EL (cell line): ENCODE measurements at regions not wholly inside any gene's neighbourhood (a gene's known extent, or its start where the extent isn't known, plus 50 kb on each side); places are given as distances from the start of the nearest gene placed in this dataset.
A peak's percentile ranks its signal among the peaks of the same experiment; 100 is the strongest.

ENCODE experiments used
- DNase-seq: peaks from one replicate; pipeline ENCODE4 v3.0.0-alpha.2; 2016

DNA sequence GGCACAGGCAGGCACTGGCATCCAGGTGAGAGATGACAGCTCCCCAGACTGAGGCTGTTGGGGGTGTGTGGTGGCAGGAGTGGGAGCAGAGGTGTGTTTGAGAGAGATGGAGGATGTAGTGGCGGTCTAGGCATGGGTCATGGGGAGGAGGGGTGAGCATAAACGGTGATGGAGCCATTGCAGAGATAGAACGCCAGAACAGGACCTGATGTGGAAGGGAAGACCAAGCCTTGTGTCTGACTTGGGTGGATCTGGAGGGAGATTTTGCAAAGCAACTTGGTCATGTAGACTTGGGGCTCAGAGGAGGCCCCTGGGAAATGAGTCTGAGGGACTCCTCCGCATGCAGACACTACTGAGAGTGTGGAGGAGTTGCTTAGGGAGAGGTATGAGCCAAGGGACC, 50.0 kb upstream of the CLDN5 start:
- no peak for DNase-seq

DNA sequence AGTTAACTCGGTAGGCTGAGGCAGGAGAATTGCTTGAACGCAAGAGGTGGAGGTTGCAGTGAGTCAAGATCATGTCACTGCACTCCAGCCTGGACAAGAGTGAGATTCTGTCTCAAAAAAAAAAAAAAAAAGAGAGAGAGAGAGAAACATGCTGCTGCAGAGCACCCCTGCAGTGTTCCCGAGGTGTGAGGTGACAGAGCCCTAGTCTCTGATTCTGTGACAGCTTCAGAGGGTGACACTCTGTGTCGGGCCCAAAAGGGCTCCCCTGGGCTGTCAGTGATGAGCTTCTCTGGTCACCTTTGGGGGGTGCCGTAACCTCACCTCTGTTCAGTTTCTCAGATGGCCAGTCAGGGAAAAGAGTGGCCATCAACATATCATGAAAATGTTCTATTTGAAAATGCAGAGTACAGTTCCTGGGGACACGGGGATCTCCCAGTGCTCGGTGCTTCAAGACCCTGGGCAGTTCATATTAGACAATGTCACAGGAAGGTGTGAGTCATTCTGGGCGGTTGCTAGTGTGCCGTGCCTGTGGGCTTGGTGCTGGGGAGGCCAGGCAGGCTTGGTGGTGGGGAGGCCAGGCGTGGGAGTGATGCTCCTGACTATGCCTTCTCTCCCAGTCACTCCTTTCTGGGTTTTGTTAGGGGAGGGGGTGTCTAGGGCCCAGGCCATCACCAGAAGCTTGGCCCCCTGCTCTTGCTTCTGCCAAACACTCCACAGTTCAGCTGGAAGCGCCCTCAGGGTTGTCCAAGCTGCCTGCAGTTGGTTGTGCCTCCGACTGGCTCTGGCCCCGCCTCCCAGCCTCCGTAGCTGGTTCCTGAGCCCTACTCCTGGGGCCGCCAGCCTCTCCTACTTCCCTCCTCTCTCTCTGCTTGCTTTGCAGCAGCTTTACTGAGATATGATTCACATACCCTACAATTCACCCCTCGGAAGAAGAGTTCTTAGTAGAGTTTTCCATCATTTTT, 52.5 kb upstream of the CLDN5 start:
- peak; percentile 84 for DNase-seq

DNA sequence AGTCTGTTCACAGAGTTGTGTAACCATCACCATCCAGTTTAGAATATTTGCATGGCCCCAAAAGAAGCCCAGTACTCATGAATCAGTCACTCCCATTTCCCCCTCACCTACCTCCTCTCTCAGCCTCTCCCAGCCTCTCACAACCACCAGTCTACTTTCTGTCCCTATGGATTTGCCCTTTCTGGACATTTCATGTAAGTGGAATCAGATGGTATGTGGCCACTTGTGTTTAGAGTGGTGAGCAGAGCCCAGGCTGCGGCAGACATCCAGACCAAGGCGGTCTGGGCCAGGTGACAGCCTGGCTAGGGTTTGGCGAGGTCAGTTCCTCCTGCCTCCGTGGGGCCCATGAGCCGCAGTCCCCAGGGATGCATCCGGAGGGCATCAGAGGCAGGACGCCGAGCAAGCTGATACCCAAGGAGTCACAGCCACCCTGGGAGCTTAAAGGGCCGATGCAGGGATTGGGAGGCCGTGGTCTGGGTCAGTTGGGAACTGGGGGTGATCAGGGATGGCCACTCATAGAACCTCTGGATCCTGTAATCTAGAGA, 53.3 kb upstream of the CLDN5 start:
- DNase-seq, result no peak

DNA sequence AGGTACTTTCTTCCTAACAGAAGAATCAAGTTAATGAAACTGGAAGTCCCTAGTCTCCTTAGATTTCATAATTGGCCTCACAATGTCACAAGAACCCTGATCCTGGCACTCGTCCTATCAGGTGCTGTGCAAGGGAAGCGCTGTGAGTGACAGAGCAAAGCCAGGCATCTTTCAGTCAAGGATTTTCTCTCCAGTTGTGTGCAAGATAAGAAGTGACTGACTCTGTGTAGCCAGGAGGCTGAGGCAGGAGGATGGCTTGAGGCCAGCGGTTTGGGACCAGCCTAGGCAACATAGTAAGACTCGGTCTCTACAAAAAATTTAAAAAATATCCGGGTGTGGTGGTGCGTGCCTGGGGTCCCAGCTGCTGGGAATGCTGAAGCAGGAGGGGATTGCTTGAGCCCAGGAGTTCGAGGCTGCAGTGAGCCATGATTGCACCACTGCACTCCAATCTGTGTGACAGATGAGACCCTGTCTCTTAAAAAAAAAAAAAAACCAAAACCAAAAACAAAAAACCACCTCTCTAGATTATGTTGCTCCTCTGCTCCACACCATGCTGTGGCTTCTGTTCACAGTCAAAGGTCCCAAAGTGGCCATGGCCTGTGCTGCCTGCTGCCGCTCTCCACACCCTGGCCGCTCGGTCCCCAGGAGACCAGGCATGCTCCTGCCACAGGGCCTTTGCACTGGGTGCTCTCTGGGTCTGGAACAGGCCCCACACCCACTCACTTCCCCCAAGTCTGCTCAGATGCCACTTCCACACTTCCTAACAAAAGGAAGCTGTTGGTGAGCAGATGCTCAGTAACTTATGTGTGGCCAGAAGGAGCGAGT, 54.2 kb upstream of the CLDN5 start:
- no peak for DNase-seq

DNA sequence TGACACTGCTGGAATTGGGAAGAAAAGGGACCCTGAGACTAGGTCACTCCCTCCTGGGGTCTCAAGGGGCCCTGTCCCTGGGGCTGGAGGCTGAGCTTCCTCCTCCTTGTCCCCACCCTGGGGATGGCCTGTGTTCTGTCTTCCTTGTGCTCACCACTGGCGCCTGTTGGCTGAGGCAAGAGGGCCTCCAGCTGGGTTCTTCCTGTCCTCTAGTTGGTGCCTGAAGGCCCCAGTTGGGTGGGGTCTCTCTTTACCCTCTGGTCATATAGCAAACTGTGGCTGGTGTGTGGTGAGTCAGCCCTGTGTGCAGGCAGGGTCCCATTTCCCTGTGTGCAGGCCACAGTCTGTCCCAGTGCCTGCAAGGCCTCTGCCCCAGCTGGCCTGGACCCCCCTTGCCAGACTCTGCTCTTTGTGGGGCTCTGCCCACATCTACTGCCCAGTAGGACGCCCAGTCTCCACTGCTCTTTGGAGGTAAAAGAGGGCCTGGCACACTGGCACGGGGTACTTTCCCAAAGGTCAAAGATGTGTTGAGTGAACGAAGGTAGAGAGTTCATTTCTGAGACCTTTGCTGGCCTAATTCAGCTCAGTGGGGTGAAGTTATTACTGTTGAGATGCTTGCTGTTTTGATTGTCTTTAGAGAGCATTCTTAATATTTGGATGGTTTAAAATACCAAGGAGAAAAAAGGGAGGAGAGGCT, 55.1 kb upstream of the CLDN5 start:
- peak; percentile 25 for DNase-seq

DNA sequence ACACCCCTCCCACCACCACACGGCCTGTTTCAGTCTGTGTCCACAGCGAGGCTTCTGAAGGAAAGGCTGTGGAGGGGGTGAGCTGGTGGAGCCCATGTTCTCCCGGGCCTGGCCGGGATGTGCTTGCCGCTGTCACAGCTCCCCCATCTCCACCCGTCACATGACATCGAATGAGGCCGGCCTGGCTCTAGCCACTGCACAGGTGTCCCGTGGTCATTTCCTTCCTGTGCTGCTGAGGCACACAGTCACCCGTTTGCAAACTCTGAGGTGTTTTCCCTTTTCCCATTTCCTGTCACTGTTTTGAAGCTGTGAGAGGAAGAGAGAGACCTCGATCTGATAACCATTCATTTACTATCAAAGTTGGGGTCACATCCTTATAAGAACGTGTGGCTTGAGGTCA, 55.7 kb upstream of the CLDN5 start:
- no peak for DNase-seq

DNA sequence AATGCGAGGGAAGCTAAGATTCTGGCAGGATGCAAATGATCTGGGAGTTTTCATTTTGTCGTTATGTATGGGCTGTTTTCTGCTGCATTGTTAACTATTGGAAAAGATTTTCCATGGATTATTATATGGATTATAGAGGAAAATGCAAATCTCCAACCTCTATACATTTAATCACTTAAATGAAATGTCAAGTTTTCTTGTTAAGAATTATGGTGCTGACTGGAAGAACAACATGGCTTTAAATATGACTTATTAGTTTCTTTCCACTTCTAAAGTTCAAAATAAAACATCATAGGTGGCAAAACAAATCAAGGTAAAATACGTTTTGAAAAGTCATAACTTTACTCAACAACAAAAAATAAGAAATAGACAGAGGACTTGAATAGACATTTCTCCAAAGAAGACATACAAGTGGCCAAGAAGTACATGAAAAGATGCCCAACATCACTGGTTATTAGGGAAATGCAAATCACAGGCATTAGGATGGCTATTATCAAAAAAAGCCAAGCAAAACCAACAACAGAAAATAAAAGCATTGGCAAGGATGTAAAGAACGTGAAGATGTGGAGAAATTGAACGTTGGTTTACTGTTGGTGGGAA, 56.2 kb upstream of the CLDN5 start:
- no peak for DNase-seq

DNA sequence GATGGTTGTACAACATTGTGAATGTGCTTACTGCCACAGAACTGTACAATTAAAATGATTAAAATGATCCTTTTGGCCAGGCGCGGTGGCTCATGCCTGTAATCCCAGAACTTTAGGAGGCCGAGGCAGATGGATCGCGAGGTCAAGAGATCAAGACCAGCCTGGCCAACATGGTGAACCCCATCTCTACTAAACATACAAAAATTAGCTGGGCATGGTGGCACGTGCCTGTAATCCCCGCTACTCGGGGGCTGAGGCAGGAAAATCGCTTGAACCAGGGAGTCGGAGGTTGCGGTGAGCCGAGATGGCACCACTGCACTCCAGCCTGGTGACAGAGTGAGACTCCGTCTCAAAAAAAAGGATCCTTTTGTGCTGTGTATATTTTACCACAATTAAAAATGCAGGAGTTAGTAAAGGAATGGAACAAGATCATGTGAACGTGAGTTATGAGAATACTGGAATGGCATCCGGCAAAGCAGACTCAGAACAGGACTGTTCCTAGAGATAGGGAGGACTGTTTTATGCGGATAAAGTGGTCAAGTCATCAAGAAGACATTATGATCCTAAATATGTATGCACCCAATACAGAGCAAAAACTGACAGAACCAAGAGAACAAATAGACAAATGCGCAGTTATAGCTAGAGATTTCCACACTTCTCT, 58.0 kb upstream of the CLDN5 start:
- DNase-seq, result no peak

DNA sequence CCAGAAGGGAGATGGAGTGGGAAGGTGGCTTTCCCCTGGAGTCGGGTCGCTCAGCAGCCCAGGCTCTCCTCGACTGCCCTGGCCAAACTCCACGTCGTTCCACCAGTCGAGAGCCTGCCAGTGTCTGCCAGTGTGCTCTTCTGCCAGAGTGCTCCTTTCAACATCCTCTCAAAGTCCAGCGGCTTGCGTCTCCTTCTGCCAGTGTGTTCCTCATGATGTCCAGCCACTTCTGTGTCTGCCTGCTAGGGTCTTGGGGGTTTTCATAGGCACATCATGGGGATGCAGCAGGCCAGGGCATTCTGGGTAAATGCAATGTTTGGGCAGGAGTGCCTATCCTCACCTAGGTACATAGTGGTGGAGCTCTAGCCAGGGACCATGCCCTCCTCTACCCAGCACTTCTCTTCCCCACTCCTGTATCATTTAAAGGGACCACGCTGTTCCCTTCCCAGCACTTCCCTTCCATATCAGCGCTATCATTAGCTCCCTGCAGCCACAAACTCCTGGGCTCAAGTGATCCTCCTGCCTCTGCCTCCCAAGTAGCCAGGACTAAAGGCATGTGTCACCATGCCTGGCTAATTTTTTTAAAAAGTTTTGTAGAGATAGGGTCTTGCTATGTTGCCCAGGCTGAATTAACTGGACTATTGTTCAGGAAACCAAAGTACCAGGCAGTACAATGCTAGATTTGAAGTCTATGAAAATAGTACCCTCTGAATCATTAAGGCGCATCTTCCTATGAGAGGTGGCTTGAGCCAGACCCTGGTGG, 62.9 kb upstream of the CLDN5 start:
- no peak for DNase-seq

DNA sequence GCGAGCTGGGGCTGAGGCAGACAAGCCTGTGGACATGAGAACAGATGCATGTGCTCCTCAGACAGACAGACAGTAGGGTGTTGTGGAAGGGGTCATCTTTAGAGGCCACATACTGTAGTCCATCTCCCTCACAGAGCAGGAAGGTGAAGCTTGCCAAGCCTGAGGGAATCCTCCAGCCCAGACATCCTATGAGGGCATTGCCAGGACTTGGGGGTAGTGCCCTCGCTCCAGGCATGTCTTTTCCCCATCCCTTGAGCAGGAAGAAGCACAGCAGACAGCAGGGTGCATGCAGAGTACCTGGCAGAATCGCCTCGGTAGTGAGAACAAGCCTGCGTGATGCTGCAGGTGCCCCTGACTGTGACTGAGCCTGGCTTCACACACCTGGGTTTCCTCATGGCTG, 66.5 kb upstream of the CLDN5 start:
- no peak for DNase-seq

DNA sequence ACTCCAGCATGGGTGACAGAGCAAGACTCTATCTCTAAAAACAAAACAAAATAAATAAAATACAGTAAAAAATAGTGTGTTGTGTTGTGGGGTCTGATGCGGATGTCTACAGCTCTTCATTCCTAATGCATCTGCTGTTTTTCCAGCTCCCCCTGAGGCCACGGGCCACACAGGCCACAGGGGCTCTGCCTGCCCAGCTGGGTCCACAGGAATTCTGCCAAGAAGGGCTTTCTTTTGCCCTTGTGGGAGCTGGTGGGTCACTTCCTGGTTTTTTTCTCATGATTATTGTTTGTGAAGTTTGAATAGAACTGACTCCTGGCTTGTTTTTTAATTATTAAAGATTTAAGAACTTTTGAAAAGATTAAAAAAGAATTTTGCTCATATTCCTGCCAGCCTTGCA, 67.4 kb upstream of the CLDN5 start:
- no peak for DNase-seq

DNA sequence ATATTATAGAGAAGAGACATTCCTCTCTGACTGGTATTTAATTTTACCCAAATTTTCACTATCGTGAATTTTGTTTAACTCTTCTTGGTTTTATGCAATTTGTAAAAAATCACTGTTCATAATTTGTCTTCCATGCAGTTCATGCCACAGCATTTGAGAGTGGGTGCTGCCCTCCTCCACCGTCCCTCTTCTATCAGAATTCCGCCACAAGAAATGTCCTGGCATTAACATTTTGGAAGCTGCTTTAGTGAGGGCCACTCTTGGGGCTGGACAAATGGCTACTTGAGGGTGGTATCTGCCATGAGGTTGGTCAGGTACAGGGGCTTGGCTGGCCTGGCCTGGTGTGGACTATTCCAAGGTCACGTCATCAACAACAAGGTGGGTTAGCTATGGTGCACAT, 68.3 kb upstream of the CLDN5 start:
- DNase-seq, result no peak

DNA sequence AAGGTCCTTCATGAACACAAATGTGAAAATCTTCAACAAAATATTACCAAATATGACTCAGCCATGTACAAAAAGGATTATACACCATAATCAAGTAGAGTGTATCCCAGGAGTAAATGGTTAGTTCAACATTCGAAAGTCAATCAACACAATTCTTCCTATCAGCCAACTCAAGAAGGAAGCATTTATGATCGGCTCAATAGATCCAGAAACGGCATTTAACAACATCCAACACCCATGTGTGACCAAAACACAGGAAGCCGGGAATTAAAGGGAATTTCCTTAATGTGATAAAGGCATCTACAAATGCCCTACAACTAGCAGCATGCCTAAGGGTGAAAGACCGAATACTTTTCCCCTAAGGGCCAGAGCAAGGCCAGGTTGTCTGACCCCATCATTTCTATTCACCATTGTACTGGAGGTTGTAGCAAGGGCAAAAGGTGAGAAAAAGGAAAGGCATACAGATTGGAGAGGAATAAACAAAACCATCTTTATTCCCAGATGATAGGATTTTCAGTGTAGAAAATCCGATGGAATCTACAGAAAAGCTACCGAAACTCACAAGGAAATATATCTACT, 69.9 kb upstream of the CLDN5 start:
- DNase-seq, result no peak

DNA sequence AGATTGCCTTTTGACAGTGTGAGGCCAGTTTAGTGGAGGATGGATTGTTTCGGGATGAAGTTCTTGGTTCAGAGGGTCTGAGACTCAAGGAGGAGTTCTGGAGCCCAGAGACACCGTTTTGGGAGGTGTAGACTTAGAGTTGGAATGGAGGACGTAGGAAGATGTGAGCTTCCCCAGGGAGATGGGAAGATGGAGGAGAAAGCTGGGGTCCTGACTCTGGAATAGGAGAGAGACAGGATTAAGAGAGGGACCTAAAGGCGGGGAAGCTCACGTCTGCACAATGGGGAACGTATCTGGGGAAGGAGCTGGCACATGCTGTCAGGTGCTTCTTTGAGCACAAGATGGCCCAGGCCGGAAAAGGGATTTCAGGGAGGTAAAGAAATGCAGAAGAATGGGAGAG, 71.3 kb upstream of the CLDN5 start:
- DNase-seq, result no peak

DNA sequence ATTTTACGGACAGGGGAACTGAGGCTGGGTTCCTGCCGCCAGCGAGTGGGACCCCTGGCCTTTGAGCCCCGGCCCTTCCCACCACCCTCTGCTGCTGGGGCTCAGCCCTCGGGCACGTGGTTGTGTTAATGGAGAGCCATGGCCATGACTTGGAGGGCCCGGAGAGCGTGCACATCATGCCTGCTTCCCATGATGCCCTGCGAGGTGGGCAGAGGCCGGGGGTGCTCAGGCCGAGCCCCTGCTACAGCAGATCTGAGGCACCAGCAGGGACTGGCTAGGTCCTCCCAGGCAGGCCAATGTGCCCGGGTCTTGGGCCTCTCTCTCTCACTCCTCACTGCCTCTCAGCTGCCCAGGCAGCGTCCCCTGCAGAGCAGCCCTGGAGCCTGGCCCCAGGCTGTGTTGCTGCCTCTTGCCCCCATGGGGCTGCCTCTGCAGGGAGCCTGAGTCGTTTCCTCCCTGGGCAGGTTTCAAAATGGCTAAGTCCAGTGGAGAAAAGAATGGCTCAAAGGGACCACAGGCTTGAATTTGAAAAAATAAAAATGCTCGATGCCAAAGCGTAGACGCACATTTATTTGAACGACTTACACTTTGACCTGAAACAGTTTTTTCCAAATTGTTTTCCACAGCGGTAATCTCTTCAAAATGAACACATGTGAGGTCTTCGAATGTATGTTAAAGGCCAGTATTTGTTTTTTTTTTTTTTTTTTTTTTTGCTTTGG, 72.6 kb upstream of the CLDN5 start:
- DNase-seq, result no peak

DNA sequence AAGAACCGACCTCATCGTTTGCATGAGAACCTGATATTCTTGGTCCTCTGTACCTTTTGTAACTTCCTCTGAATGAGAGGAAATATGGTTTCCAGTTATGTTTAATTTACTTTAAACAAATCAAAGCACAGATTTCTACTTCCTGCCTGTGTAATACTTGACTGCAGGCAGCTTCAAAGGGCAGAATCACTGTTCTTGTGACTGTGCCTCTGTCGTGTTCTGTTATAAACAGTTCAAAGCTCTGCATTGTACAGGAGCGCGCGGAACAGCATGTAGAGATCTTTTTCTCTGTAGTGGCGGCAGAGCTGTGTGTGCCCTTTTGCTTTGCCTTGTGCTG, 73.2 kb upstream of the CLDN5 start:
- DNase-seq, result no peak

DNA sequence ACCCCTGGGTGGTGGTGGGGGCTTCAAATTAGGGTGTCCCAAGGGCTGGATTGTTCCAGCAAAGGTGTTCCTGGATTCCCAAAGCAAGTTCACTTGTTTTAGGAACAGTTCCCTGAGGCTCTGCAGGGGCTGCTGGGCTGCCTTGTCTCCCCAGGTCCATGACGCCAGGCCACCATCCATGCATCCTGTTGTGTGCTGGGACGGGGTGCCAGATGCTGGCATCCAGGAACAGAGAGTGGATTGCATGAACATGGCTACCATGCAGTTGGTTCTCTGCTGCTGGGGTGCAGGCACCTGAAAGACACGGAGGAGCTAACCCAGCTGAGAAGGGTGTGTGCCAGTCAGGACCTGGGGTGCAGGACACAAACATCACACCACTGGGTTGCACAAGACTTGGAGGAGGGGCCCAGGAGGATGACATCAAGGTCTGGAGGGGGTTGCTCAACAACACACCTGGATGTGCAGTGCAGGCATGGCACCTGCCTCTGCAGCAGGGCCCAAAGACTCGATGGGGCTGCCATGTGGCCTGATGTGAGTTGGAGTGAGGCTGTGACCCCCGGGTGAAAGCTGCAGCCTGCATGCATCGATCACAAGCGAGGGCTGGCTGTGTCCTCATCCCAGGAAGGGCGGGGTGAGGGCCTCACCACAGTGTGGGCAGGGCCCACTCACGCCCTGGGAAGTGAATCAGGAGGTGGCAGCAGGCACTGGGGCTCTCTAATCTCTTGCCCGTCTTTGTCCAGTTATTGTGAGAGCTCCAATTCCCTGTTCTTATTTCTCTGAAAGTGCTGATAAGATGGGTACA, 74.0 kb upstream of the CLDN5 start:
- DNase-seq, result no peak

DNA sequence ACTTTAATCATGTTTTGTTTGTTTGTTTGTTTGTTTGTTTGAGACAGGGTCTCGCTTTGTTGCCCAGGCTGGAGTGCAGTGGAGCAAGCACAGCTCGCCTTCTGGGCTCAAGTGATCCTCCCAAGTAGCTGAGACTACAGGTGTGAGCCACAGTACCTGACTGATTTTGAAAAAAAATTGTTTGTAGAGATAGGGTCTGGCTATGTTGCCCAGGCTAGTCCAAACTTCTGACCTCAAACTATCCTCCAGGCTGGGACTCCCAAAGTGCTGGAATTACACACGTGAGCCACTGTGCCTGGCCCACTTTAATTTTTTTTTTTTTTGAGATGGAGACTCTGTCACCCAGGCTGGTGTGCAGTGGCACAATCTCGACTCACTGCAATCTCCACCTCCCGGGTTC, 74.8 kb upstream of the CLDN5 start:
- no peak for DNase-seq

DNA sequence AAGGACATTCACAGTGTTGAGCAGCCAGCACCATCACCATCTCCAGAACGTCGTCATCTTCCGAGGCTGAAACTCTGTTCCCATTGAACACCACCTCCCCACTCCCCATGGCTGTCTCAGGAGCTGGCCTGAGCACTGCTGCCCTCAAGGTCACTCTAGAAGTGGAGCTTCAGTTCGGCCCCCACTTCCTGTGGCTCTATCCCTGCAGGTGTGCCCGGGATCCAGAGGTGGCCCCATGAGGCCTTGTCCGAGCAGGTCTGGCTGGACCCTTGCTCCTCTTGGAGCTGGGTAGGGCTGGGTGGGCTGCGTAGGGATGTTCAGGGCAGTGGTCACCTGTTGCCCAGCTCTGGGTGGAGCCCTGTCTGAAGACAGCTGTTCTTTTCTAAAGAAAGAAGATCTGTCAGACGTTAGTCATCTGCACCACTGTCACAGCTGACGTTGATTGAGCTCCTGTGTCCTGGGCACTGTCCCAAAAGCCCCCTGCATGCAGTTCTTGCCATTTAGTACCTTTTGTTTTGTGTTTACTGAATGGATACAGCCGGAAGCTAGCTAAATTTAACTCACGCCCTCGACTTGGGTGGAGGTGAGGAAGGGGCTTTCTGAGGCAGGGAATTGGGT, 75.5 kb upstream of the CLDN5 start:
- DNase-seq, result no peak
